GM18907 (cell line): ENCODE measurements at regions not wholly inside any gene's neighbourhood (a gene's known extent, or its start where the extent isn't known, plus 50 kb on each side); places are given as distances from the start of the nearest gene placed in this dataset.

Experiments
- ATAC-seq: cut with Tn5 transposase; IDR thresholded peaks from one replicate; pipeline ENCODE4 v1.9.1; 2021; ENCODE audit warnings: mild to moderate bottlenecking, moderate library complexity; ENCODE audit not compliant: unreplicated experiment

GRCh38 chr15:100809587-100809986 lies 70.0 kb upstream of the ALDH1A3 start:
- ATAC-seq = no peak

GRCh38 chr15:100810229-100810628 lies 69.4 kb upstream of the ALDH1A3 start:
- ATAC-seq = no peak

- no peak for ATAC-seq
These were observed 68.8 kb upstream of the ALDH1A3 start for GRCh38 chr15:100810831-100811230.

- no peak for ATAC-seq
These were observed 66.8 kb upstream of the ALDH1A3 start for GRCh38 chr15:100812802-100813201.

- no peak for ATAC-seq
These were observed 60.7 kb upstream of the ALDH1A3 start for GRCh38 chr15:100818927-100819326.

- no peak for ATAC-seq
These were observed 59.1 kb upstream of the ALDH1A3 start for GRCh38 chr15:100820528-100820927.

GRCh38 chr15:100821327-100821726 lies 58.3 kb upstream of the ALDH1A3 start:
- ATAC-seq = no peak

- no peak for ATAC-seq
These were observed 55.4 kb upstream of the ALDH1A3 start for GRCh38 chr15:100824211-100824610.

- no peak for ATAC-seq
These were observed 50.2 kb upstream of the ALDH1A3 start for GRCh38 chr15:100829457-100829856.
